ENCODE measurements at regions not wholly inside any gene's neighbourhood (a gene's known extent, or its start where the extent isn't known, plus 50 kb on each side); places are given as distances from the start of the nearest gene placed in this dataset.

- TF ChIP-seq CTCF (IDR thresholded peaks at IDR 0.05) (no peak), POLR2A (IDR thresholded peaks at IDR 0.05) (no peak)
Measured at GRCh38 chr4:140252141-140252741, 98.3 kb upstream of the MAML3 start.
